AG09309 (cell line): ENCODE measurements at regions not wholly inside any gene's neighbourhood (a gene's known extent, or its start where the extent isn't known, plus 50 kb on each side); places are given as distances from the start of the nearest gene placed in this dataset.

Experiments
- DNase-seq: peaks from one replicate; pipeline ENCODE4 v3.0.0-alpha.2; 2010; ENCODE audit warnings: low read depth
- H3K4me3 ChIP-seq: 2 replicates; pipeline ENCODE4 v1.5.1; 2011; ENCODE audit warnings: mild to moderate bottlenecking, low read depth, low read length, moderate library complexity; ENCODE audit not compliant: control insufficient read depth
- CTCF ChIP-seq: IDR thresholded peaks from 2 replicates; pipeline ENCODE4 v1.5.1; 2011; ENCODE audit warnings: mild to moderate bottlenecking, low read depth, low read length, inconsistent platforms; ENCODE audit not compliant: insufficient read depth, control insufficient read depth; ENCODE audit errors: missing control alignments

- no peak for DNase-seq
- H3K4me3 ChIP-seq = no peak overlapping the region
- no peak for TF ChIP-seq CTCF
These were observed 249.8 kb downstream of the BCL11A start for GRCh38 chr2:60303680-60304079.

- no peak for TF ChIP-seq CTCF
- no peak for DNase-seq
- no peak overlapping the region for H3K4me3 ChIP-seq
These were observed 250.9 kb downstream of the BCL11A start for GRCh38 chr2:60302377-60303126.

GRCh38 chr2:60301726-60302125 is 251.7 kb downstream of the BCL11A start:
- no peak for DNase-seq
- no peak overlapping the region for H3K4me3 ChIP-seq
- TF ChIP-seq CTCF = no peak

- no peak for DNase-seq
- no peak for TF ChIP-seq CTCF
- H3K4me3 ChIP-seq = no peak overlapping the region
These were observed 254.3 kb downstream of the BCL11A start for GRCh38 chr2:60299179-60299578.

GRCh38 chr2:60298006-60298696 is 255.3 kb downstream of the BCL11A start:
- H3K4me3 ChIP-seq = no peak overlapping the region
- no peak for DNase-seq
- no peak for TF ChIP-seq CTCF

- no peak overlapping the region for H3K4me3 ChIP-seq
- TF ChIP-seq CTCF = no peak
- DNase-seq = no peak
These were observed 256.0 kb downstream of the BCL11A start for GRCh38 chr2:60297296-60298005.
